IMR-90 (cell line): ENCODE measurements at regions not wholly inside any gene's neighbourhood (a gene's known extent, or its start where the extent isn't known, plus 50 kb on each side); places are given as distances from the start of the nearest gene placed in this dataset.
A peak's percentile ranks its signal among the peaks of the same experiment; 100 is the strongest.

Experiments used
- ATAC-seq: fragments of 200-7000 bp; cut with Tn5 transposase; 2 replicates; pipeline ENCODE4 v1.9.1; 2020; ENCODE audit warnings: low read depth, mild to moderate bottlenecking, moderate library complexity
- BruUV-seq: library from RNA; stranded (reverse); fragments of 400-500 nt; replicated peaks from 2 replicates; lab custom pipeline; 2021; lab: Mats Ljungman, UMichigan
- CTCF ChIA-PET: fragments of 300-600 bp; formaldehyde crosslinking; extraction: SDS; loops from one replicate; lab custom pipeline; 2021; ENCODE audit warnings: antibody characterized with exemption; lab: Yijun Ruan, JAX
- POLR2A ChIA-PET: fragments of 300-600 bp; sonication (Branson Sonifier 250); formaldehyde crosslinking; loops from one replicate; lab custom pipeline; 2022; ENCODE audit warnings: antibody characterized with exemption; ENCODE audit not compliant: unreplicated experiment; lab: Charles Lee
- DNase-seq: peaks from one replicate; pipeline ENCODE4 v3.0.0; 2013
- H2AFZ ChIP-seq: replicated peaks from 2 replicates; pipeline ENCODE3; 2013; ENCODE audit warnings: low read length, mild to moderate bottlenecking; ENCODE audit not compliant: poor library complexity
- H2AK5ac ChIP-seq: 2 replicates; pipeline ENCODE4 v1.6.1; 2013; ENCODE audit warnings: low read depth, low read length, inconsistent platforms
- H2AK9ac ChIP-seq: replicated peaks from 2 replicates; pipeline ENCODE3; 2013; ENCODE audit warnings: mild to moderate bottlenecking, low read depth, low read length, moderate library complexity; ENCODE audit not compliant: poor library complexity
- H2BK120ac ChIP-seq: 2 replicates; pipeline ENCODE4 v1.6.1; 2013; ENCODE audit warnings: low read depth, low read length, inconsistent platforms
- H2BK15ac ChIP-seq: 3 replicates; pipeline ENCODE4 v1.6.1; 2013; ENCODE audit warnings: low read depth, low read length, inconsistent platforms
- H2BK20ac ChIP-seq: 2 replicates; pipeline ENCODE4 v1.6.1; 2013; ENCODE audit warnings: low read depth, mild to moderate bottlenecking, inconsistent platforms, low read length, moderate library complexity
- H2BK5ac ChIP-seq: 2 replicates; pipeline ENCODE4 v1.6.1; 2013; ENCODE audit warnings: mild to moderate bottlenecking, low read depth, low read length, inconsistent platforms; ENCODE audit not compliant: poor library complexity, severe bottlenecking
- H3K14ac ChIP-seq: replicated peaks from 2 replicates; pipeline ENCODE4 v1.6.1; 2013; ENCODE audit warnings: low read depth, low read length, inconsistent platforms
- H3K18ac ChIP-seq: 2 replicates; pipeline ENCODE4 v1.6.1; 2013; ENCODE audit warnings: low read depth, low read length, control low read depth
- H3K23ac ChIP-seq: 2 replicates; pipeline ENCODE4 v1.6.1; 2013; ENCODE audit warnings: low read depth, low read length, inconsistent platforms
- H3K27ac ChIP-seq: 2 replicates; pipeline ENCODE4 v1.5.1; 2013; ENCODE audit warnings: mild to moderate bottlenecking, control low read depth, low read length; ENCODE audit not compliant: insufficient read depth
- H3K27me3 ChIP-seq: 2 replicates; pipeline ENCODE4 v1.6.1; 2013; ENCODE audit warnings: low read length; ENCODE audit not compliant: control insufficient read depth, insufficient read depth
- H3K36me3 ChIP-seq: 2 replicates; pipeline ENCODE4 v1.6.1; 2013; ENCODE audit warnings: low read length, mixed read lengths; ENCODE audit not compliant: control insufficient read depth, insufficient read depth
- H3K4ac ChIP-seq: 2 replicates; pipeline ENCODE4 v1.6.1; 2013; ENCODE audit warnings: low read depth, low read length, inconsistent platforms
- H3K4me1 ChIP-seq: 2 replicates; pipeline ENCODE4 v1.6.1; 2013; ENCODE audit warnings: low read length, mixed read lengths; ENCODE audit not compliant: control insufficient read depth, insufficient read depth
- H3K4me2 ChIP-seq: 2 replicates; pipeline ENCODE4 v1.6.1; 2013; ENCODE audit warnings: low read depth, mild to moderate bottlenecking, control low read depth, low read length, moderate library complexity
- H3K4me3 ChIP-seq: 2 replicates; pipeline ENCODE4 v1.5.1; 2013; ENCODE audit warnings: low read depth, mild to moderate bottlenecking, control low read depth, low read length, moderate library complexity; ENCODE audit not compliant: insufficient read depth
- H3K56ac ChIP-seq: 2 replicates; pipeline ENCODE4 v1.6.1; 2013; ENCODE audit warnings: low read length, inconsistent platforms; ENCODE audit not compliant: insufficient read depth; ENCODE audit errors: extremely low read depth
- H3K79me1 ChIP-seq, 2 experiments: 2 replicates each; pipeline ENCODE4 v1.6.1; 2013; ENCODE audit warnings: low read length in 2 of 2, inconsistent platforms in 1 of 2, low read depth in 1 of 2
- H3K9ac ChIP-seq: 2 replicates; pipeline ENCODE4 v1.6.1; 2013; ENCODE audit warnings: low read depth, low read length, control low read depth
- H3K9me1 ChIP-seq: 2 replicates; pipeline ENCODE4 v1.6.1; 2013; ENCODE audit warnings: low read length, inconsistent platforms; ENCODE audit not compliant: insufficient read depth
- H3K9me3 ChIP-seq: 2 replicates; pipeline ENCODE4 v1.6.1; 2013; ENCODE audit warnings: low read length; ENCODE audit not compliant: control insufficient read depth, insufficient read depth
- H4K20me1 ChIP-seq: 2 replicates; pipeline ENCODE4 v1.6.1; 2013; ENCODE audit warnings: low read length, inconsistent platforms; ENCODE audit not compliant: insufficient read depth
- H4K5ac ChIP-seq: 2 replicates; pipeline ENCODE4 v1.6.1; 2013; ENCODE audit warnings: mild to moderate bottlenecking, low read depth, low read length, control low read depth
- H4K8ac ChIP-seq, 2 experiments: 2 replicates each; pipeline ENCODE4 v1.6.1; 2013; ENCODE audit warnings: low read depth in 2 of 2, low read length in 2 of 2, control low read depth in 1 of 2, inconsistent platforms in 1 of 2
- H4K91ac ChIP-seq: 2 replicates; pipeline ENCODE4 v1.6.1; 2013; ENCODE audit warnings: low read depth, low read length, inconsistent platforms; ENCODE audit not compliant: insufficient read depth
- BHLHE40 ChIP-seq: fragments of 150-350 bp; IDR thresholded peaks from 2 replicates; pipeline ENCODE4 v1.6.1; 2016; ENCODE audit warnings: mild to moderate bottlenecking, low read depth, low read length
- MAFK ChIP-seq: IDR thresholded peaks from 2 replicates; pipeline ENCODE4 v1.6.1; 2012; ENCODE audit warnings: low read depth, low read length, improper control_type of control experiment
- WGBS, 2 experiments: methylation state at CpG; one replicate each; pipeline versions ENCODE4 v1.1.5 to v1.1.7; 2013; ENCODE audit warnings: missing lambda C conversion rate in 2 of 2; ENCODE audit not compliant: insufficient read length in 1 of 2; ENCODE audit errors: extremely low coverage in 2 of 2; 5-methylcytosine and 5-hydroxymethylcytosine counted together
- dilution Hi-C: fragments of 300-500 bp; cut with HindIII; formaldehyde crosslinking; loops from one replicate; pipeline ENCODE4 v1.14.3; 2018; ENCODE audit warnings: low sequenced_read_pairs; ENCODE audit not compliant: unreplicated experiment
- in situ Hi-C: fragments of 300-500 bp; cut with MboI; formaldehyde crosslinking; loops from 3 replicates; pipeline ENCODE4 v1.14.3; 2019; ENCODE audit warnings: low sequenced_read_pairs, inconsistent platforms, mixed read lengths
- intact Hi-C: fragments of 100-400 bp; cut with micrococcal nuclease; formaldehyde crosslinking; loops from 2 replicates; pipeline ENCODE4 v1.10.0; 2022

DNA sequence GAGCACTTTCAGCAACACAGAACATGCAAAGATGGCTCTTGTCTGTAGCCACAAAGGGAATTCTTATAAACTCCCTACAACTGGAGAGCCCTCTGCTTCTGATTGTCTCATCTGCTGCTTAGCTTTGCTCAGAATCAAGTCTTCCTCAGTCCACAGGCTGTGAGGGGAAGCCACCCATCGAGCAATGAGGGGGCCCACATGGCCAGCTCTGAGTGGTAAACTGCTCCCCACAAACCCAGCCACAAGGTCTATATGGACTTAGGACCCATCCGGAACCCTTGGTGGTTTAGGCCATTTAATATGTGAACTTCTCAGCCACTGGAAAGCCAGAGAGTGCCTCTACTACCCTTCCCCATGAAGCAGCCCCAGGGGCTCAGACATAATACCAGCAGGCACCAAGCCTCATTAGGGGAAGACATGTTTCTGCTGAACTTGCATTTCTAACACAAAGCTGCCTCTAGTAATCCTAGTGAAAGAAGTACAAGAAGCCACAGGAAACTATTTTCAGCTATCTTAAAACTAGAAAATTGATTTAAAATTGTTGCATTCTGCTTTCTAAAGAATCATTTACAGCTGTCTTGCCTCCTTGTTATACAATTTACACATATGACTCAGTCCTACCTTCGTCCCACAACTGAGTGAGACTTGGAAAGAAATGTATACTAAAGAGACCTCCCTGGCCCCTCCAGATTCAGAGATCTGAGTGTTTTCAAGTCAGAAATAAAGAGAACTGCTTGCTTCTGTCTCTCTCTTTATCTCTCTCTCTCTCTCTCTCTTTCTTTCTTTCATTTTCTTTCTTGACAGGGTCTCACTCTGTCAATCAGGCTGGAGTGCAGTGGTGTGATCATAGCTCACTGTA lies 90.2 kb downstream of the ESM1 start:
- H2BK15ac ChIP-seq: no peak overlapping the region; the same call in 2 of the 3 replicates
- H2AK9ac ChIP-seq: no peak overlapping the region
- peak; percentile 27; the same call in 1 of the 2 replicates for ATAC-seq
- H2BK5ac ChIP-seq: no peak overlapping the region
- 0 out of 2 replicates have a peak overlapping the region, but pooled peaks have one; percentile 1 for H3K9ac ChIP-seq
- H4K8ac ChIP-seq: no peak overlapping the region; a peak in 1 of 4 replicates
- peak; percentile 10 for DNase-seq
- WGBS, 2 experiments: 86% methylated on average over 1 of the region's 3 CpGs; no CpG with 5 or more reads in 1 of the 2 experiments
- H2BK20ac ChIP-seq: peak overlapping the region; percentile 16; the same call in 1 of the 2 replicates
- H2AK5ac ChIP-seq: peak overlapping the region; percentile 34; the same call in 1 of the 2 replicates
- peaks cover 4% of the 10 kb centered on the region; the same call in 1 of the 2 replicates for H3K27me3 ChIP-seq
- no peak overlapping the region; the same call in 1 of the 2 replicates for H4K5ac ChIP-seq
- ChIA-PET CTCF (interaction anchor here (0.5 to 1.2 kb wide), 8 partner anchors 12 to 647 kb away, joined by 3 to 5 read pairs (median 3); no protein-coding TSS in a partner anchor), POLR2A (no interaction called here)
- no peak overlapping the region for H3K4ac ChIP-seq
- no peak for TF ChIP-seq BHLHE40
- peak; percentile 68 for TF ChIP-seq MAFK
- no peaks in the 10 kb centered on the region for H3K79me1 ChIP-seq
- in situ Hi-C loops: loop anchor here (10.0 kb wide), 1 partner anchor 640 kb away; no protein-coding TSS in a partner anchor
- 0 out of 2 replicates have a peak overlapping the region, but pooled peaks have one; percentile 10 for H2BK120ac ChIP-seq
- H3K9me1 ChIP-seq: no peaks in the 10 kb centered on the region; the same call in 1 of the 2 replicates
- H3K27ac ChIP-seq: no peak overlapping the region
- H3K4me1 ChIP-seq: peaks cover 4% of the 10 kb centered on the region
- no peaks in the 10 kb centered on the region for H3K36me3 ChIP-seq
- H4K91ac ChIP-seq: no peak overlapping the region
- no peak overlapping the region; the same call in 1 of the 2 replicates for H3K18ac ChIP-seq
- H3K23ac ChIP-seq: 0 out of 2 replicates have a peak overlapping the region, but pooled peaks have one; percentile 3
- H3K4me2 ChIP-seq: peak overlapping the region; percentile 49
- BruUV-seq: no TSS peak
- no peak overlapping the region for H3K14ac ChIP-seq
- H3K9me3 ChIP-seq: no peaks in the 10 kb centered on the region
- H3K4me3 ChIP-seq: no peak overlapping the region
- peak overlapping the region; percentile 48 for H2AFZ ChIP-seq
- dilution Hi-C loops: no loop called here
- H4K20me1 ChIP-seq: no peaks in the 10 kb centered on the region
- intact Hi-C loops: loop anchor here (1.0 to 2.0 kb wide), 2 partner anchors 378 to 652 kb away; partner anchors contain the start of gene SNX18
- H3K56ac ChIP-seq: no peak overlapping the region
